ENCODE measurements at regions not wholly inside any gene's neighbourhood (a gene's known extent, or its start where the extent isn't known, plus 50 kb on each side); places are given as distances from the start of the nearest gene placed in this dataset.
A peak's percentile ranks its signal among the peaks of the same experiment; 100 is the strongest.

GRCh38 chr11:45347348-45348082, 61.4 kb upstream of the SYT13 start:
- DNase-seq (ENCODE audit: low read depth) = no peak

DNA sequence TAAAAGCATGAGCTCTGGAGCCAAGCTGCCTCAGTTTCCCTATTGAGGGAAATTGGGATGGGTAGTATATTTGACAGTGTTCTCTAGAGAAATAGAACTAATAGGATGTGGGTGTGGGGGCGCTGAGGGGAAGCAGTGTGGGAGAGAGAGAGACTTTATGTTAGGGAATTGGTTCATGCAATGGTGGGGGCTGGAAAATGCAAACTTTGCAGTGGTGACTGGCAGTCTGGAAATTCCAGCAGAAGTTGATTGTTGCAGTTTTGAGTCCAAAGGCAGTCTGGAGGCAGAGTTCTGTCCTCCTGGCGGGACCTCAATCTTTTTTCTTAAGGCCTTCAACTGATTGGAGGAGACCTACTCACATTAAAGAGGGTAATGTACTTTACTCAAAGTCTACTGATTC, 59.4 kb upstream of the SYT13 start:
- no peak for DNase-seq (ENCODE audit: low read depth)

DNA sequence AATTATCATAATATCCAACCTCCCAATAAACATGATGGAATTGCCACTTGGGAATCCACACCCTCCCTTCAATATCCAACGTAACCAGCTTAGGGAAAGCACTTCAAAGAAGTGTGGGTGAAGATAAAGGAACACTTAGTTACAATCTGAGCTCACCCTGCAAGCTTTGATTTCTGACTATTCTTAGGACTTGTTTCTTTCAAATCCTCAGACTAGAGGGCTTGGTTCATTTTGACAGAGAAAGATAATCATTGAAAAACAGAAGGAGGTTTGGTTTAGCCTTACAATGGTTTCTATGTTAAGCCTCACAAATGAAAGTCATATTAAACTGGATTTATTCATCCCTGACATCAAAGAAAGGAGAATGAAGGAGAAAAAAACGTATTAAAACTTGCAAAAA, 57.9 kb upstream of the SYT13 start:
- DNase-seq (ENCODE audit: low read depth) = no peak

DNA sequence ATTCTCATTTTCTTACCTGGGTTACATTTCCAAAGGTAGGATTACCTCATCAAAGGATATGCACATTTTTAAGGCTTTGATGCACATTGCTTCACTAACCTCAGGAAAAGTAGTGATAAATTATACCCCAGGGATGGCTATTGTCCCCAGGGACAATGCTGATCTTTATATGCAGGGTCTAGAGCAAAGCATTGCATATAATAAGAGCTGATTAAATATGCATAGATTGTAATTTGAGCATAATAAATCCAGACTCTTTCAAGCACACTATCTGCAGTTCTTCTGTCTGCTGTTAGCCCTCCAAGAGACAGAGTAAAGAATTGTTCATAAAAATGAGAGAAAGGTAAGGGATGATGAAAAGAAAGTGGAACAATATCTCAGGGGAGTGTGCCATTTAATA, 57.3 kb upstream of the SYT13 start:
- DNase-seq (ENCODE audit: low read depth) = no peak

DNA sequence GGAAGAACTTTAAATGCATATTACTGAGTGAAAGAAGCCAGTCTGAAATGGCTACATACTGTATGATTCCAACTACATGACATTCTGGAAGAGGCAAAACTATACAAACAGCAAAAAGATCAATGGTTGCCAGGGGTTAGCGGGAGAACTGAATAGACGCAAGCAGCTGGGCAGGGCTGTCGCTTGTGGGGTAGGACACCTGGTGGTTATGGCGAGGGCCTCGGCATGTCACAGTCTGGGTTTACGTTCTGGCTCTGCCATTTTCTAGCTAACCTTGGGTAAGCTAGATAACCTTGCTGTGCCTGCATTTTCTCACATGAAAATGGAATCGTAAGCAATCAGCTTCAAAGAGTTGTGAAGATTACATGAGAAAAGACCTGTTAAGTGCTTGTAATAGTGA, 55.2 kb upstream of the SYT13 start:
- DNase-seq (ENCODE audit: low read depth) = no peak

- peak; percentile 85 for DNase-seq (ENCODE audit: low read depth)
Observed at GRCh38 chr11:45339729-45340519, 53.8 kb upstream of the SYT13 start.

DNA sequence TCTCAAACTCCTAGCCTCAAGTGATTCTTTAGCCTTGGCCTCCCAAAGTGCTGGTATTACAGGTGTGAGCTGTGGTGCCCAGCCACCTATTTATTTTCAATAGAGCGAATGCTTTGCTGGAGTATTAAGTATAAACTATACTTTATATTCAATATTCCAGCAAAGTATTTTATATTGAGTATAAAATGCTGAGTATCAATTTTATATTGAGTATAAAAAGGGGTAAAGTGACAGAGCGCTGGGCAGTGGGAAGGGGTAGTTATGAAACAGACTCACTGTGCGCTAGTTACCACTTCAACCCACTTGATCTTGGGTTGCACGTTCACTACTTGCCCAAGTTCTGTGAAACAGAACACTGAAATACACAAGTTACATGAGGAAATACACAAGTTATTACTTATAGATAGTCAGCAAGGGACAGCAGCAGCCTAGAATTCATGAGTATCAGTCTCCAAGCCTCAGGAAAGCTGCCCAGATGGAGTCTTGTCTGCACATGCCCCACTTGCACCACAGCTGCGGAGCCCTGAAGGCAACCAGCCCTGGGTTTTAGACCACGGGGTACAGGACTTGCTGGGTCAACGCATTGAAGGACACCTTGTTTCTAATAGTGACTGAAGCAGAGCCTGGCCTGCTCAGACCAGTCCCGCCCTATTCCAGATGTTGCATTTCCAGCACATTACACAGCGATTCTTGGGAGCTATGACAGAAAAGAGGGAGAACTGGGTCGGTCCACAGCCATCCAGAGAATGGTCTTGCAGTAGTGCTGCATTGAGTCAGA, 51.6 kb upstream of the SYT13 start:
- DNase-seq (ENCODE audit: low read depth) = no peak

GRCh38 chr11:45336136-45336535, 50.0 kb upstream of the SYT13 start:
- DNase-seq (ENCODE audit: low read depth) = no peak
